ENCODE measurements at regions not wholly inside any gene's neighbourhood (a gene's known extent, or its start where the extent isn't known, plus 50 kb on each side); places are given as distances from the start of the nearest gene placed in this dataset.
A peak's percentile ranks its signal among the peaks of the same experiment; 100 is the strongest.

DNA sequence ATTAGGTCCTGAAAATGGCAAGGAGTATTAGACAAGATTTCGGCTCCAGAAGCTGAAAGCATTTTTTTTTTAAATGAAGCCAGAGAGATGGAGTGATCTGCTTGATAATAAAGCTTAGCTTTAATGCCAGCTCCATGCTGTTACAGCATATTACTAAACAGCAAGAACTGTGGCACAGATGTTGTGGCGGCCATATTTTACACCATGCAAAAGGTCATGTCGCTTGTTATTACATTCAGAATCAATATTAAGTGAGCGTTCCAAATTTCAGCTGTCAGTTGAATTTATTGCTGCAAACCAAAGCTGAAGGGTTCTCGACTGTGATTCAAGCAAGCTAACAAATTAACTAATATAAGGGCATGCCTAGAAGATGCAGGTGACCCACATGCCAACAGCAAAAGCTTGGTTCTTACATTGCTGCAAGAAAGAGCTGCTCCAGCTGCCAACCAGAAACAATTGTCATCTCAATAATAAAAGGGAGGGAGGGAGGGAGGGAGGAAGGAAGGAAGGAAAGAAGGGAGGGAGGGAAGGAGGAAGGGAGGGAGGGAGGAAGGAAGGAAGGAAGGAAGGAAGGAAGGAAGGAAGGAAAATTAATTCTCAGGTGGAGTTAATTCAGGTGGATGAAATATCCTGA lies 517.7 kb upstream of the WWC1 start:
- DNase-seq = peak; percentile 63

DNA sequence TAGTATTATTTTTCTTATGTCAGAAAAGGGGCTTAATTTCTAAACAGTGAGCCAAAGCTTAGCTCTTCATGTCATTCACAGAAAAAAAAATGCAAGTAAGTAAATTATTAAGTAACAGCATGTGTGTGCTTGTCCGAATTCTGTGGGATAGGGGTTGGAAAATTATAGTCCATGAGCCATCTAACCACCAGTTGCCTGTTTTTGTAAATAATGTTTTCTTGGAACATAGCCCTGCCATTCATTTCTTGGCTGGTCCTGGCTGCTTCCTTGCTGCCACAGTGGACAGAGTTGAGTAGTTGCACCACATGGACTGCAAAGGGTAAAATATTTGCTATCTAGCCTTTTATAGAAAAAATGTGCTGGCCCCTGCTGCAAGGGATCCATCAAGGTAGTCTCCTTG lies 513.7 kb upstream of the WWC1 start:
- DNase-seq = no peak

DNA sequence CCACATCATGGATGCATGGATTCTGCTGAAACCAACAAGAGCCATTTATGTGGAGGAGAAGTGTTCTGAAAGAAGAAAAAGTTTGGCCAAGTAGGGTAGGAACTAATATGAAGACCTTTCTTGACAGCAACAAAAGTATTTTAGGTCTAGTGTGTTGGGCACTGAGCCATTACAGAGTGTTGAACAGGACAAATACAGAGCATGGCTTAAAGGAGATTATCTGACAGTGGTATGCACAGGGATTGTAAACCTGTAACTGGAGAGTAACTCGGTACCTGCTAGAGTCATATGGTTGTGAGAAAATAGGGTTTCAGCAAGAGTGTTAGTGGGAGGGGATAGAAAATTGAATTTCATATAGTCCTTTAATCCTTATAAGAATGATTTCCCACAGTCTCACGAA lies 513.2 kb upstream of the WWC1 start:
- DNase-seq = no peak

DNA sequence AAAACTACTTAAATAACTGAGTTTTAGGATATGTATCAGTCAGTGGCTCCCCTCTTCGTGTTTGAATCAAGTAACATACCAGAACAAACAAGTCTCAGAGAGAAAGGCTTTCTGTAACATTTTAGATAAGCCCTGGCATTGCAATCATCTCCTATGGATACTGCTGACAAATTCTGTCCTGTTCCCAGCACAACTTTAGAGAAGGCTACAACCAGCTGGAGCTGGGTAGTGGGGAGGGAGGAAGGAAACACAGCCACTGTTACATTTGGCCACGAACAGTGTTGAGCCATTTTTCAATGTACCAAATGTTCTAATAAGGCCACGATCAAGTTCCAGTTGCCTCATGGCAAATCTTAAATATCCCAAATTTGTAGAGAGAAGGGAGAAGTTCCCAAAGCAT lies 511.8 kb upstream of the WWC1 start:
- DNase-seq = no peak

DNA sequence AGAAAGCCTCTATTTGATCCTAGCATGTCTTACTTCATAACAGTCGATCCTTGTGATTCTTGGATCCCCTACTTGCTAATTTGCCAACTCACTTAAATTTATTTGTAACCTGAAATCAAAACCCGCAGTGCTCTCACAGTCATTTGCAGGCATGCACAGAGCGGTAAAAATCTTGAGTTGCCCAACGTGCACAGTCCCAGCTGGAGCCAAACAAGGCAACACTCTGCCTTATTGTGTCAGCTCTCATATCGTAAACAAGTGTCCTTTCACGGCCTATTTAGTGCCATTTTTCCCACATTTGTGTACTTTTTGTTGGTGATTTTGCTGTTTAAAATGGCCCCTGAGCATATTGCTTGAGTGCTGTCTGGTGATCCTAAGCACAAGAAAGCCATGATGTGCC lies 511.3 kb upstream of the WWC1 start:
- DNase-seq = no peak

DNA sequence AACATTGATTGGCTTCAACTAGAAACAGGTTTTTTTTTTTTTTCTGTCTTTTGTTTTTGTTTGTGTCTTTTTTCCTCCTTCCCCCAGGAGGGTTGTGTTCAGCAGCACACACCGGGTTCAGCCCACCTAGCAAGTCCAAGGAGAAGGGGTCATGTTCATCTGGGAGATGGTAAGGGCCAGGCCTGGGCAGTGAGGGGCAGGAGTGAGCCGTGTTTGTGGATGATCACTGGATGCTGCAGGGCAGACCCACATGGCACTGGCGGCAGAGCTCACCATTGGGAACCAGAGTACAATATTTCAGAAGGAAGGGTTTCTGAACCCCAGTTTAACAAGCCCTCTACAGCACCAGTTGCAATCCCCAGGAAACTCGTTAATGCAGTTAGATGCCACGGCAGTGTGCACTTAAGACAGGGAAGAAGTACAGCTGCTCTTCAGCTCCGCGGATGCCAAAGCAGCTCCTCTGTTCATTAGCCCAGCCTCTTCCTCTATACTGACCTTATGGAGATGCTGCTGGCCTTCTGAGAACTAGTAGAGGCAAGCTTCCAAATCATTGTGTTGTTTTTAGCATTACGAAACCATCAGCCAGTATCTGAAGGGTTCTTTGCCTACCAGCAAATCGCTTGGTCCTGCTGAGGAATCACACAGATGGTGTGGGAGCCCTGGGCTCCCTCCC lies 508.2 kb upstream of the WWC1 start:
- DNase-seq = no peak

DNA sequence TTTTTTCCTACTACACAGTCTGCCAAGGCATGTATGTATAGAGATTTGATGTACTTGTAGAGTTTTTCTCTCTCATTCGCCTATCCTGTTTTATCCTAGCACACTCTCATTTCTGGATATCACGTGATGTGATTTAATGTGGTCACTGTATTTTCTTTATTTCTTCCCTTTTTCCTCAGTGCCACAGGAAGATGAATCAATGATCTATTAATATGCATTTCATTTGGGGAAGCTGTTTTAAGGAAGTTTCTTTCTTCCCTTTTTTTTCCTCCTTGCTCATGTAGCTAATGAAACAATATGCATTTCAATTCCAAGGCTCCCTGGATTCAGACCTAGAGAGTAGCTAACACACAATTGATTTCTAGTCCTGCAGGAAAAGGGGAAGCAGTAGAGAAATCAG lies 506.3 kb upstream of the WWC1 start:
- no peak for DNase-seq

DNA sequence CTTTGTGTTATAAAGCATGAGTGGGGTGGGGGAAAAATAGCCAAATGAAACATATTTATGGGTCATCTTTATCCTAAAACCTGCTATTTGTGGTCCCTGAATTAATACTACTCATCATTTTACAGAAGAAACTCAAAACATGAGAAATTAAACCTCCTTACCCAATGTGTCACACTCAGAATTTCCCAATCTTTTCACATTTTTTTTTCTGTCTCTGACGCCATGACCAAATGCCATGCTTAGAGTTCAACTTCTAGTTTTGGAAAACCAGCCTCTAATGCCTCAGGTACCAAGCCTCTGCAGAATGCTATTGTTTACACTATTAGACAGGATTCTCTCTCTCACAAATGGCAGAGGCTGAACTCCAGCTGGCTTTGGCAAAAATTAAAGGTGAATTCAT lies 505.5 kb upstream of the WWC1 start:
- no peak for DNase-seq

DNA sequence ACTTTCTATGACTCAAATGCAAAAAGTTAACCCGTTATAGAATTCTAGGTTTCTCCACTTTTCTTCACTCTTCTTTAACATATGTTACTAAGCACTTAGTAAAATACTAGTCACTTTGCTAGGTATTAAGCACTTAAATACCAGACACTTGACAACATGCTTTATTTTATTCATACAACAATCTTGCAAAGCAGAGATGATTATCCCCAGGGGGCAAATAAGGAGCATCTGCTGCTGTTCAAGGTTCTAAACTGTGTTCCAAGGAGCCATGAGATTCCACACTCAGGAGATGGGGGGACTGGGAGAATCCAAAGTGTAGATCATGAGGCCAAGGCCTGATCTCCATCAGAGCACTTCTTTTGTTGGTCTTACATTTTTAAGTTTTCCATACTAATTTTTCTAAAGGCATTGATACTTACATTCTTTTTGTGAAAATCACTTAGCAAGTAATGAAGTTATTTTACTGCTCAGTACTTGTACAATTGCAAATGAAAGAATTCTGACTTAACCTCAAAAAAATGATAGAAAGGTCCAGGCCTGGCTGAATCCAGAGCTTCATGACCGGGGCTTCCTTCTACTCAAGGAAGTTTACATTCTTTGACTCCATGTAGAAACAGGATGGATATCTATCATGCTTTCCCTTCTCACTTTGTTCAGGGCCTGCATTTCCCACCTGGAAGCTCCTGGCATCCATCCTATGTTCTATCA lies 504.4 kb upstream of the WWC1 start:
- DNase-seq = no peak

DNA sequence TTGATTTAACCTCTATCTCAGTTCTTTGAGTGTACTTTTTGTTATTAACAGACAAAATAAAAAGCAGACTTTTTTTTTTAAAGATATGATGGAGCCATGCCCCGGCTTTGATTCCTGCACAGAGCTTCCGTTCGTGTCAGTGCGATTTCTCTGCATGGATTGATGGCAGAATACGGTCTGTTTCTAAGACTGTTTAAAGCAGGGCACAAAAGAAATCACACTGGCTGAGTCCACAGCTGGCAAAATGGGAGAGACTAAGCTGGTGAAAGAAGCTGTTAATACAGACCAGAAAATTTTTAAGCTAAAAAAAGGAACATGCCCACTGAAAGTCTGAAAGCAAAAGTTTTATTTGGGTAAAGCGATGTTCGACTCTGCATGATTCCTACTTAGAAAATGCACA lies 501.4 kb upstream of the WWC1 start:
- DNase-seq = peak; percentile 56

DNA sequence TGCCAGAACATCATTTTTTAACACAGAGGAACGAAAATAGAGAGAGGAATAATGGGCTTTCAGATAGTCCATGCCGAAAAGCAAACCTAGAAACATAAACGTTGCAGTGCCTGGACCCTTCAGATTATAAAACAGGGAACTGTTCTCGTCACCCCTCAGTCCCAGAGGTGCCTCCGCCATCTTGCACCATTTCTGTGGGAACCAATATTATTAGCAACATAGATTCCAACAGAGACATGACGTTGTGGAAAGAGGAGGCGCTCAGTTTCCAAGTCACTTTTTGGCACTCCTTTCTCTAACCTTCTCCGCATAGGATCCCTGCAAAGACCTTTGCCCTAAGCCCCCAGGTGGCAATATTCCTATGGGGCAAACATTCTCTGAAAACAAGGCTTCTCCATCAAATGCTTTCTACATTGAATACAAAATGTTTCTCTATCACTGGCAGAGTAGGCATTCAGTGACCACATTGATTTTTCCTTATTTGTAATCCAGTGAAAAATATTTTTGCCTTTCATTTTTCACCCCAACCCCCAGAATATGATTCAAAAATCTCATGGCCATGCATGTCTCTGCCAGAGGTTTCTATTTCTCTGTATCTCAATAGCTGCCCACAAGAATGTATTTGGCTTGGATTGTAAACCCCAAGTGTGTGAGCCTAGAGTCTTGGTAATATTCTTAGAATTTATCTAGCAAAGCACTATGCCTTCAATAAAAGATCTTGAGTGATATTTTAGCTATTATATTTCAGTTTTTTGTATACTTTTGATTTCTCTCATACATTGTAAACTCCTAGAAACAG lies 500.8 kb upstream of the WWC1 start:
- DNase-seq = no peak

DNA sequence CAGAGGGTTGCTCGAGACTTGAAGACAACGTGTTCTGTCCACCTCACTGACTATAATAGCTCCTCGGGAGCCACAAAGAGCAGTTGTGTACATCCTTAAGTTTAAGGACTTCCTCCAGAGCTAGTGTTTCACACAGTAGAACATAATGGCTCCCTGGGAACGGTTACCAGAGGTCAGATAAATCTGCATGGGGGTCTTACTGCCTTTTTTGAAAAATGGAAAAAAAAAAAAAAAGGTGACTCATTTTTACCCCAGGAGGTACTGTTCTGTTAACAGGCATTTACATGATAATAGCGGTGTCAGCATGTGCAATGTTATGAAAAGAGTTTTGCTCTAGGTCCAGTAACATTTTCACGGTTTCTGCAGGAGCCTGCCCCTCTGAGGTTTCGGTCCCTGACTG lies 498.9 kb upstream of the WWC1 start:
- no peak for DNase-seq

DNA sequence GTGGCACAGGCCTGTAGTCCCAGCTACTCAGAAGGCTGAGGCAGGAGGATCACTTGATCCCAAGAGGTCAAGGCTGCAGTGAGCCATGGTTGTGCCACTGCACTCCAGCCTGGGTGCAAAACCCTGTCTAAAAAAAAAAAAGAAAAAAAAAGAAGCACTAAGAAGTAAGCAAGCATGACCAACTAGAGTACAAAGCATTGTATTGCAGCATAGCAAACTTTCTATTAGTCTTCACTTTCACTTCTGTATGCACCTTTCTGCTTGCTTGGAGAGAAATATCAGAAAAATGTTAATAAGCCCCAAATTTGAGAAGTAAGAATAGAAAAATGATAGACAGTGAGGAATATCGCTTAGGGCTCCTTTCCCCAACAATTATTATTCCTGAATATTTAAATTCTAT lies 497.7 kb upstream of the WWC1 start:
- DNase-seq = no peak

DNA sequence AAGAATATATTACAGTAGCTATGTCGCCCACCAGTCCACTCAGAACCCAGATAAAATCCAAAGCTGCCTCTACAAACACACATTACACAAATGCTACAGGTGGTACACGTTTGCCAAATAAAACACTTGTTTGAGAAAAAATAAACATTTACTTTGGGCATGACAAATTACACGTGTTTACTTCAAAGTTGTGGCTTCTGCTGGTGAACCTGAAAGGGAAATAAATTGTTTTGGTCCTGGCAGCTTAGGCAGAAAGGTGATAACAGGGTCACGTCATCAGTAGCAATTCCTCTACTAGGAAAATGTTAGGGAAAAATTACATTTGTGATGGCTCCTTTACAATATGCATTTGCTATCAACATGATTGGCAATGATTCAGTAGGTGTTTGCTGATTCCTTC lies 497.3 kb upstream of the WWC1 start:
- DNase-seq = no peak

DNA sequence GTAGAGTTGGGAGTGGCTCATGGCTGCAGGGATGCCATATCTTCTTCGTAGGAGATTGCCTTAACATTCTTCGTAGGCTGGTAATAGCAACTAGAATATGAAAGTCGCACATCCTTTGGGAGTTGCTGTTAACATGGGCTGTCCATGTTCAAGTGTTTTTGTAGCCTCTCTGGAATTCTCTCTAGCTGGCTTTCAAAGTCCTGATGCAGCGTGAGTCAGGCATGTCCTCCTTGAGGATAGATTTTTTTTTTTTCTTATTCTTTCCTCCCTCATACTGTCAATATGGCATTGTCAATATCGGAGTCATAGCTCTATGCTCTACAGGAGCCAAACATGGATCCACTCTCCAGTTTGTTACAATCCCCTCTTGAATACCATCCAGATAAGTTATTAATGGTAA lies 494.8 kb upstream of the WWC1 start:
- DNase-seq = no peak

DNA sequence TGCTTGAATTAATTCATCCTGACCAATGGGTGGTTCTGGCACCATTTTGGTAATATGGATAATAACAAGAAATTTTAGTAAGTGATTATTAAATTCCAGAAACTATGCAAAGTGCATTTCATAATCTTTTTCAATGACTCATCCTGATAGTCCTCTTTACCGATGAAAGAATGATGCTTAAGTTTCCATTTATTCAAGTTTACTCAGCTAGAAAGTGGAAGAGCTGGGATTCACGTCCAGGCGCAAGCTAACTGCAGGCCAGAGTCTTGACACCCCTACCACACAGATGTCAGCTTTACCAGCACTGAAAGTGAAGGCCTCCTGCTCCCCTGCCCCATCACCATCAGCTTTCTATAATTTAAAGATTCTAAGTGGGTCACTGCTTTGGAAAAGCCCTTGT lies 493.5 kb upstream of the WWC1 start:
- DNase-seq = no peak

DNA sequence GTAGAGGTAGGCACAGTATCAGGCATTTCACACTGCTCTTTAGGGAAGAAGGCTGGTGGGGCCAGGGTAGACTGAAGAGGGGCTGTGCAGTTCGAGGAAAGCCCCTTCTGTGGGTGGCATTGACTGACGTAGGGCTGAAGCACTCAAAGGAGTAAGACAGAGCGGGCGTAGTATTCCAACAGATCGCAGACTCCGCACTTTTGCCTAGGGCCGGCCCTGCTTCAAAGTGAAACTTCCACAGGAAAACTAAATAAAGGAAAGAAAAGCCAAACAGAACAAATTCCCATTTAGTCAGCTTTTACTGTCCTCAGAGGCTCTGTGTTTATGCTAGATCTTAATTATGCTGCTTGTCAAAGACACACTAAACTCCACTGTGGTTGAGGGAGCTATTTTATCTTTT lies 493.0 kb upstream of the WWC1 start:
- DNase-seq = no peak

DNA sequence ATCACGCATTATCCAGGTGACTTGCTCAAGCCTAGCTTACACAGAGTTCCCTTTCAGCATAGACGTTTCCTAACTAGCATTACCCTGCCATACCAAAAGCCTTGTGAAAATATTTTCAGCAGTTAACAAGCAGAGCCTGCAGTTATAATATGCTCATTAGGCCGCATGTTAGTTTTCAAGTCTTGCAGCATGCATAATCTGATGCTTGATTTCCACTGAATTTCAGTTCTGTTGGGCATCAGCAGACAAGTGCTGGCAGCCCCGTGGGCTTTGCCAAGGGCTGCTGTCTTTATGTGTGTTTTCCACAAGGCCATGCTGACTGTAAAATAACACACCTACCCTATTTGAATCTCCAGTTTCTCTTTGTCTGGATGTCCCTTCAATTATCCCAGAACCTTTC lies 491.0 kb upstream of the WWC1 start:
- no peak for DNase-seq

DNA sequence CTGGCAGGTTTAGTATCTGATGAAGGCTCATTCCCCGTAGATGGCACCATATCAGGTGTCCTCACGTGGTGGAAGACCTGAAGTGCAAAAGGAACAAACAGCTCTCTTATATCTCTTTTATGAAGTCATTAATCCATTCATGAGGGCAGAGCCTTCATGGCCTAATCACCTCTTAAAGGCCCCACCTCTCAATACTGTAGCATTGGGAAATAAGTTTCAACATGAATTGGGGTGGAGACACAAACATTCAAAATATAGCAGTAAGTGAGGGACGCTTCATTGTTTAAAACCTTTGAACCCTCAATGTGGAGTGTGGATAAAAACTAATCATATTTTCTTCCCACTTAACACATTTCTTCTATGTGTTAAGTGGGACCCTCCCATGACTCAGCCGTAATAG lies 489.4 kb upstream of the WWC1 start:
- DNase-seq = no peak

DNA sequence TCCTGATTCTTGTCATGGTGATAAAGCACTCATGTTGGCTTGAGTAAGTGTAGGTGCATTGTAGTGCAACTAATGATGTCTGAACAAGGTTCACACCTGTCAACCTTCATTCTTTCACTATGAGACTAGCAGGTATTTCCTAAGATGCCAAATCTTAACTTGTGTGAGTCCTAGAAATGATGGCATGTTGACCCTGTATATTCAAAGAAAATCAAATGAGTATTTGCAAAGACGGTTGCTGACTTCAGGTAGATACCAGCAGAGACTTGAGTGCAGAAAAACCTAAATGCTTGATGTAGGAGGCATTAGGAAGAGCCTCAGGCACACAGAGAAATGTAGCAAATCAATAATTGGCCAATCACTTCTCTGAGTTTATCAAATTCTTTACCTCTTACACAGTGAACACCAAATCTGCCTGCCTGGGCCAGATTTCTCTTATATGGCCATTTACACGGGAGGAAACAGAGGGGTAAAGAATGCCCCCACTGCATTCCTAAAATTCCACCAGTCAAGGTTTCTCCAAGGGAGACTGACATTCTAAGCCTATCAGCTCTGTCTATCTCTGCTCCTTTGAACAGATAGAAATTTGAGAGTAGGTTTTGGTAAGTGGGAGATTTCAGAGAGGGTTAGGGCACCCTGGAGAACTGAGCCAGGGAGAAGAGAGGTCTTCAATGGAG lies 488.6 kb upstream of the WWC1 start:
- no peak for DNase-seq

DNA sequence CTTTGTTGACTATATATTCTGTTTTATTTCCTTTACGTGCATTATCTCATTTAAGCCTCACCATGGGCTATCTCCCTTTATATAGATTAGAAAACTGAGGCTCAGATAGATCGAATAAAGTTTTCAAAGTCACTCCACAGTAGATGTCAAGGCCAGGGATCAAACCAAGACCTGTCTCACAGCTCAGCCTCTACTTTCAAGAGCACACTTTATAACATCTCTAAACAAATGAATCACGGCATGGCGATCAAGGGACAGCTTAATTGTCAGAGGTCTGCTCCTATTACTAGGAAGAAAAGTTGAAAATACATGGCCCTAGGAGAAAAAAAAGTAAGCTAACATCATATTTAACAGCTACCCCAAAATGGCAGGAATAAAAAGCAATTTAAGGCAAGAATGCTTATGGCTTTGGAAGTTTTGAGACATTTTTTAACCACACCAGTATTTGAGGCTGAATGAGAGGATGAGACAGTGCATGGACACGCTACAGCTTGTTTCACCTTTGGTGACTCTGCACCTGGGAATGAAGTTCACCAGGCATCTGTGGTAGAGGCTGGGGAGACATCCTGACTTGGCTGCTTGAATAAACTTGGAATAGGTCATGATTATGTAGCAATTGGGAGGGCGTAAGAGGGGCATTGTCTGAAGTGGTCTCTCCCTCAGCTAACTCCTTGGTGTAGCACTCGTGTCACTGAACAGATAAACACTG lies 486.8 kb upstream of the WWC1 start:
- no peak for DNase-seq

DNA sequence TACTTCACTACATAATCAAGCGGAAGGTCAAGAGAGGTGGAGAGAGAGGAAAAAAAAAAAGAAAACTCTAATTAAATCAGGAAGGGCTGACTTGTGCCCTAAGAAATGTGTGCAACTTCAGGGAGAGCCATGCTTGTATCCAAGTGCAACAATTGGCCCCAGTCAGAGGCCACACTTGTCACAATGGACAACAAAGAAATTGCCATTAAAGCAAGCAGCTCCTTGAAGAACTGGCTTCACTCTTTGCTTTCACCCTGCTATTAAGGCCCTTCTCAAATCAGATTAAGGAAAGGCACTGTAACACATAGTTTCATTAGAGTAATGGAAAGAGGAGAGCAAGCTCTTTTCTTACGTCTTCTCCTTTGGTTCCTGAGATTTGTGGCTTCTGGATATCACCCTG lies 480.9 kb upstream of the WWC1 start:
- DNase-seq = no peak

DNA sequence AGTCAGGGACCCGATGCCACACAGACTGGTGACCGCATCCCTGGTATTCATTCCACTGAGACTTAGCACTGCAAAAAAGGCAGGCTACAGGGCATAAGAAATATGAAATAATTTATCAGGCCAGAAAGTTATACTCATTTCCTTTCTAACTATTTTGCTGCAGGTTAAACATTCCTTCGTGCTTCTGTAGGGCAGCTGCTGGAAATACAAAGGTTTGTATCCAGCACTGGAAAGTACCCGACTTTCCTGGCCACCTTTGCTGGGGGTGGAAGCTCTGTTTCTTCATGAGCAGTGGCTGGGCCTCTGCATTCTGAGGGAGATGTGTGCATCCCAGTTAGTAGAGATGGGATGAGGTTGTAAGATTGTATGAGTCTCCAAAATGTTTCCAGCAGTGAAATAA lies 478.6 kb upstream of the WWC1 start:
- DNase-seq = no peak
